Peyer's patch (tissue), 4 donors: ENCODE measurements at regions not wholly inside any gene's neighbourhood (a gene's known extent, or its start where the extent isn't known, plus 50 kb on each side); places are given as distances from the start of the nearest gene placed in this dataset.

Source experiments
- CTCF ChIP-seq, 6 experiments: fragments of 450-650 bp in 4 of 6; fragments of 200-600 bp in 2 of 6; sonication (generic) in 1 of 6; IDR thresholded peaks; one replicate each; pipeline ENCODE4 v1.5.1; 2017 to 2019; ENCODE audit warnings: antibody characterized with exemption in 6 of 6, mild to moderate bottlenecking in 3 of 6, moderate library complexity in 1 of 6
- POLR2A ChIP-seq, 2 donors: fragments of 450-650 bp; IDR thresholded peaks; one replicate each; pipeline ENCODE4 v1.5.1; 2017; ENCODE audit warnings: antibody characterized with exemption in 2 of 2, mild to moderate bottlenecking in 2 of 2, moderate library complexity in 2 of 2

GRCh38 chr2:21245565-21245964, 121.8 kb downstream of the TDRD15 start:
- TF ChIP-seq CTCF (IDR thresholded peaks at IDR 0.05), result no peak
- TF ChIP-seq POLR2A (IDR thresholded peaks at IDR 0.05), result no peak
